GM12892 (cell line): ENCODE measurements at regions not wholly inside any gene's neighbourhood (a gene's known extent, or its start where the extent isn't known, plus 50 kb on each side); places are given as distances from the start of the nearest gene placed in this dataset.

ENCODE experiments used
- POLR2A ChIP-seq: IDR thresholded peaks from 2 replicates; pipeline ENCODE4 v1.6.1; 2011; ENCODE audit warnings: low read depth, low read length, control low read depth
- POLR2AphosphoS5 ChIP-seq: IDR thresholded peaks from 2 replicates; pipeline ENCODE4 v1.6.1; 2011; ENCODE audit warnings: low read depth, low read length, control low read depth
- TAF1 ChIP-seq: IDR thresholded peaks from 2 replicates; pipeline ENCODE4 v1.6.1; 2011; ENCODE audit warnings: low read depth, mild to moderate bottlenecking, control low read depth, low read length, borderline replicate concordance

- no peak for TF ChIP-seq POLR2A
- no peak for TF ChIP-seq POLR2AphosphoS5
- no peak for TF ChIP-seq TAF1
Observed at GRCh38 chr12:67147447-67147846, 121.7 kb upstream of the CAND1 start.
